HepG2 (cell line): ENCODE measurements at regions not wholly inside any gene's neighbourhood (a gene's known extent, or its start where the extent isn't known, plus 50 kb on each side); places are given as distances from the start of the nearest gene placed in this dataset.
A peak's percentile ranks its signal among the peaks of the same experiment; 100 is the strongest.

Experiments used
- ATAC-seq: fragments of 200-7000 bp; cut with Tn5 transposase; 3 replicates; pipeline ENCODE4 v1.9.1; 2020; ENCODE audit warnings: mild to moderate bottlenecking, moderate library complexity
- BruUV-seq: library from RNA; stranded (reverse); fragments of 400-500 nt; replicated peaks from 2 replicates; lab custom pipeline; 2021; lab: Mats Ljungman, UMichigan
- CTCF ChIA-PET: fragments of 300-600 bp; formaldehyde crosslinking; extraction: SDS; loops from one replicate; lab custom pipeline; 2021; ENCODE audit warnings: low total read pairs, inconsistent platforms, low intra/inter-chr PET ratio; lab: Yijun Ruan, JAX
- POLR2A ChIA-PET: fragments of 350-600 bp; sonication (Branson Sonifier 250); formaldehyde crosslinking; loops from one replicate; lab custom pipeline; 2020; ENCODE audit warnings: antibody characterized with exemption, inconsistent platforms; lab: Yijun Ruan, JAX
- DNase-seq: peaks from one replicate; pipeline ENCODE4 v3.0.0-alpha.2; 2015; ENCODE audit warnings: low spot score
- FAIRE-seq: peaks from 3 replicates; lab custom pipeline; 2011; peaks lifted over from hg19 to GRCh38; lab: Jason Lieb, UNC
- H2AFZ ChIP-seq: one replicate; pipeline ENCODE4 v1.6.1; 2011; ENCODE audit warnings: low read length, inconsistent platforms
- H3K27ac ChIP-seq: fragments of 300-600 bp; 3 replicates; pipeline ENCODE4 v1.8.0; 2011; ENCODE audit warnings: mixed run types, mild to moderate bottlenecking, mixed read lengths, low read length, inconsistent platforms; ENCODE audit not compliant: insufficient read depth; ENCODE audit errors: extremely low read length
- H3K27me3 ChIP-seq, 2 experiments: fragments of 200-600 bp in 1 of 2; 2 replicates in 1 of 2; 3 replicates in 1 of 2; pipeline versions ENCODE4 v1.6.0 to v1.8.0; 2011; ENCODE audit warnings: low read length in 2 of 2, mild to moderate bottlenecking in 2 of 2, moderate library complexity in 2 of 2, inconsistent platforms in 1 of 2; ENCODE audit not compliant: insufficient read depth in 2 of 2, control insufficient read depth in 1 of 2
- H3K36me3 ChIP-seq, 2 experiments: fragments of 200-600 bp in 1 of 2; replicated peaks in 1 of 2; 2 replicates in 1 of 2; 3 replicates in 1 of 2; pipeline versions ENCODE4 v1.5.1 to v1.8.0; 2011; ENCODE audit warnings: low read length in 2 of 2, inconsistent platforms in 1 of 2; ENCODE audit not compliant: insufficient read depth in 2 of 2, control insufficient read depth in 1 of 2
- H3K4me1 ChIP-seq: 2 replicates; pipeline ENCODE4 v1.5.1; 2012; ENCODE audit warnings: low read length, inconsistent platforms; ENCODE audit not compliant: insufficient read depth
- H3K4me2 ChIP-seq: 2 replicates; pipeline ENCODE4 v1.6.0; 2011; ENCODE audit warnings: low read depth, low read length, inconsistent platforms
- H3K4me3 ChIP-seq, 3 experiments: fragments of 200-600 bp in 1 of 3; sonication (generic), shearing (Covaris generic) in 1 of 3; replicated peaks in 1 of 3; 2 replicates each; pipeline ENCODE4 v1.5.1; 2011 to 2016; ENCODE audit warnings: low read length in 3 of 3, inconsistent platforms in 2 of 3, low read depth in 2 of 3, mild to moderate bottlenecking in 2 of 3, control low read depth in 1 of 3, mixed read lengths in 1 of 3; ENCODE audit not compliant: insufficient read depth in 1 of 3
- H3K79me2 ChIP-seq: one replicate; pipeline ENCODE4 v1.6.1; 2011; ENCODE audit warnings: low read length, inconsistent platforms; ENCODE audit not compliant: insufficient read depth
- H3K9ac ChIP-seq: 2 replicates; pipeline ENCODE4 v1.6.0; 2011; ENCODE audit warnings: mild to moderate bottlenecking, low read depth, low read length, inconsistent platforms; ENCODE audit not compliant: insufficient read depth
- H3K9me3 ChIP-seq: 2 replicates; pipeline ENCODE4 v1.5.1; 2012; ENCODE audit warnings: mild to moderate bottlenecking, low read length
- H4K20me1 ChIP-seq: 2 replicates; pipeline ENCODE4 v1.6.0; 2011; ENCODE audit warnings: inconsistent platforms, mild to moderate bottlenecking, low read length, moderate library complexity; ENCODE audit not compliant: insufficient read depth
- BCL6 ChIP-seq: IDR thresholded peaks from 2 replicates; pipeline ENCODE4 v1.6.1; 2016; ENCODE audit warnings: missing genetic modification reagents, missing compliant biosample characterization
- EP300 ChIP-seq, 3 experiments: sonication (generic) in 1 of 3; formaldehyde crosslinking in 1 of 3; IDR thresholded peaks; 2 replicates each; pipeline versions ENCODE4 v1.5.1 to v1.6.1; 2011 to 2020; ENCODE audit warnings: low read depth in 2 of 3, low read length in 2 of 3, borderline replicate concordance in 1 of 3, improper control_type of control experiment in 1 of 3, mild to moderate bottlenecking in 1 of 3, missing genetic modification reagents in 1 of 3, moderate library complexity in 1 of 3
- EZH2 ChIP-seq: conservative IDR thresholded peaks from 2 replicates; pipeline ENCODE4 v1.6.1; 2012; ENCODE audit warnings: mild to moderate bottlenecking, low read depth, low read length, moderate library complexity
- FOXA1 ChIP-seq, 2 experiments: fragments of 450-650 bp in 1 of 2; sonication (generic) in 1 of 2; formaldehyde crosslinking in 1 of 2; IDR thresholded peaks; 2 replicates each; pipeline versions ENCODE4 v1.4.0 to v1.6.1; 2016 to 2020; ENCODE audit warnings: missing genetic modification reagents in 1 of 2
- FOXA3 ChIP-seq: IDR thresholded peaks from 2 replicates; pipeline ENCODE4 v1.6.1; 2016; ENCODE audit warnings: missing genetic modification reagents, missing compliant biosample characterization
- FOXP1 ChIP-seq, 2 experiments: fragments of 450-650 bp in 1 of 2; IDR thresholded peaks; 2 replicates each; pipeline ENCODE4 v1.6.1; 2017 to 2018; ENCODE audit warnings: antibody characterized with exemption in 1 of 2
- HNF4A ChIP-seq: sonication (generic); formaldehyde crosslinking; IDR thresholded peaks from 2 replicates; pipeline ENCODE4 v1.4.0; 2020; ENCODE audit warnings: missing genetic modification reagents
- KLF16 ChIP-seq, 2 experiments: sonication (generic) in 1 of 2; formaldehyde crosslinking in 1 of 2; IDR thresholded peaks; 2 replicates each; pipeline versions ENCODE4 v1.6.1 to v1.8.0; 2016 to 2023; ENCODE audit warnings: missing genetic modification reagents in 2 of 2, missing compliant biosample characterization in 1 of 2
- KLF9 ChIP-seq: IDR thresholded peaks from 2 replicates; pipeline ENCODE4 v1.6.1; 2016; ENCODE audit warnings: low read depth
- NCOA2 ChIP-seq: sonication (generic); formaldehyde crosslinking; IDR thresholded peaks from 2 replicates; pipeline ENCODE4 v1.8.0; 2022; ENCODE audit warnings: inconsistent platforms
- NFIC ChIP-seq: IDR thresholded peaks from 2 replicates; pipeline ENCODE4 v1.6.1; 2012; ENCODE audit warnings: mild to moderate bottlenecking, low read length, inconsistent platforms
- PCBP1 ChIP-seq: fragments of 200-400 bp; formaldehyde crosslinking; IDR thresholded peaks from 2 replicates; pipeline ENCODE4 v1.6.1; 2017; ENCODE audit warnings: mild to moderate bottlenecking, low read depth, low read length, borderline replicate concordance
- PPARG ChIP-seq: conservative IDR thresholded peaks from 2 replicates; pipeline ENCODE4 v1.6.1; 2016; ENCODE audit warnings: missing biosample characterization, missing genetic modification reagents
- SP5 ChIP-seq: IDR thresholded peaks from 2 replicates; pipeline ENCODE4 v1.6.1; 2016; ENCODE audit warnings: low read depth, borderline replicate concordance
- ZKSCAN1 ChIP-seq: fragments of 150-350 bp; IDR thresholded peaks from 2 replicates; pipeline ENCODE4 v1.6.1; 2014; ENCODE audit warnings: low read length
- WGBS: methylation state at CpG from one replicate; pipeline ENCODE4 v1.1.6; 2017; ENCODE audit warnings: low lambda C conversion rate; 5-methylcytosine and 5-hydroxymethylcytosine counted together
- in situ Hi-C: cut with HindIII; loops from 2 replicates; pipeline ENCODE4 v1.10.0; 2017; ENCODE audit warnings: low pct_unique_long_range_greater_than_20kb; ENCODE audit not compliant: extremely low pct_ligation_motif_present
- intact Hi-C: fragments of 100-400 bp; cut with micrococcal nuclease; formaldehyde crosslinking; loops from one replicate; pipeline ENCODE4 v1.10.0; 2022; ENCODE audit not compliant: unreplicated experiment
- TF ChIP-seq, protein P1 (sequence below): sonication (generic); IDR thresholded peaks from 2 replicates; pipeline ENCODE4 v1.6.1; 2016; ENCODE audit warnings: low read depth, borderline replicate concordance
- TF ChIP-seq, protein P2 (sequence below): fragments of 450-650 bp; IDR thresholded peaks from 2 replicates; pipeline ENCODE4 v1.6.1; 2017
- TF ChIP-seq, protein P3 (sequence below): sonication (generic); formaldehyde crosslinking; IDR thresholded peaks from 2 replicates; pipeline ENCODE4 v1.4.0; 2020; ENCODE audit warnings: missing genetic modification reagents, borderline replicate concordance

GRCh38 chr10:53009961-53010907 lies 237.7 kb upstream of the MBL2 start:
- in situ Hi-C loops (no loop called here), intact Hi-C loops (loop anchor here (5.0 kb wide), 1 partner anchor 1862 kb away; no protein-coding TSS in a partner anchor)
- no peak overlapping the region for H3K4me2 ChIP-seq
- peaks cover 7% of the 10 kb centered on the region; the same call in 1 of the 2 replicates for H3K9me3 ChIP-seq
- peak overlapping the region; percentile 51 for H3K27ac ChIP-seq
- no TSS peak for BruUV-seq
- peaks cover 60% of the 10 kb centered on the region for H3K4me1 ChIP-seq
- H3K4me3 ChIP-seq, result no peak overlapping the region
- ChIA-PET POLR2A (no interaction called here), CTCF (no interaction called here)
- H3K9ac ChIP-seq, result no peak overlapping the region
- peak overlapping the region; percentile 8 for H2AFZ ChIP-seq
- 49% methylated on average over 4 of the region's 4 CpGs for WGBS
- ATAC-seq, result no peak
- H3K79me2 ChIP-seq, result no peaks in the 10 kb centered on the region
- no peak for FAIRE-seq
- no peaks in the 10 kb centered on the region; a peak in 1 of 5 replicates for H3K27me3 ChIP-seq
- no peaks in the 10 kb centered on the region for H3K36me3 ChIP-seq
- H4K20me1 ChIP-seq, result no peaks in the 10 kb centered on the region
- peak; percentile 56 for DNase-seq
- TF ChIP-seq EP300 (IDR thresholded peaks at IDR 0.05; ENCODE audit: low read depth in 2 of 2, low read length in 2 of 2), result peak in 1 of 2 experiments; percentile 65; a peak in 2 of 4 replicates
- TF ChIP-seq EP300 (CRISPR knock-in tag; IDR thresholded peaks at IDR 0.05; ENCODE audit: borderline replicate concordance), result no peak
- TF ChIP-seq KLF16 (CRISPR knock-in tag; IDR thresholded peaks at IDR 0.05), result 0 out of 4 replicates have a peak, but pooled peaks of 1 of the 2 experiments have one; percentile 15
- peak; percentile 39; the same call in 1 of the 2 replicates for TF ChIP-seq BCL6 (CRISPR knock-in tag)
- TF ChIP-seq EZH2, result no peak
- TF ChIP-seq NCOA2 (CRISPR knock-in tag), result peak; percentile 46; the same call in 1 of the 2 replicates
- TF ChIP-seq, protein P1, sequence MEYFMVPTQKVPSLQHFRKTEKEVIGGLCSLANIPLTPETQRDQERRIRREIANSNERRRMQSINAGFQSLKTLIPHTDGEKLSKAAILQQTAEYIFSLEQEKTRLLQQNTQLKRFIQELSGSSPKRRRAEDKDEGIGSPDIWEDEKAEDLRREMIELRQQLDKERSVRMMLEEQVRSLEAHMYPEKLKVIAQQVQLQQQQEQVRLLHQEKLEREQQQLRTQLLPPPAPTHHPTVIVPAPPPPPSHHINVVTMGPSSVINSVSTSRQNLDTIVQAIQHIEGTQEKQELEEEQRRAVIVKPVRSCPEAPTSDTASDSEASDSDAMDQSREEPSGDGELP, result 0 out of 2 replicates have a peak, but pooled peaks have one; percentile 14
- TF ChIP-seq, protein P2, sequence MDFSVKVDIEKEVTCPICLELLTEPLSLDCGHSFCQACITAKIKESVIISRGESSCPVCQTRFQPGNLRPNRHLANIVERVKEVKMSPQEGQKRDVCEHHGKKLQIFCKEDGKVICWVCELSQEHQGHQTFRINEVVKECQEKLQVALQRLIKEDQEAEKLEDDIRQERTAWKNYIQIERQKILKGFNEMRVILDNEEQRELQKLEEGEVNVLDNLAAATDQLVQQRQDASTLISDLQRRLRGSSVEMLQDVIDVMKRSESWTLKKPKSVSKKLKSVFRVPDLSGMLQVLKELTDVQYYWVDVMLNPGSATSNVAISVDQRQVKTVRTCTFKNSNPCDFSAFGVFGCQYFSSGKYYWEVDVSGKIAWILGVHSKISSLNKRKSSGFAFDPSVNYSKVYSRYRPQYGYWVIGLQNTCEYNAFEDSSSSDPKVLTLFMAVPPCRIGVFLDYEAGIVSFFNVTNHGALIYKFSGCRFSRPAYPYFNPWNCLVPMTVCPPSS, result no peak
- no peak for TF ChIP-seq KLF9 (CRISPR knock-in tag)
- TF ChIP-seq NFIC, result 0 out of 2 replicates have a peak, but pooled peaks have one; percentile 46
- no peak for TF ChIP-seq PCBP1
- TF ChIP-seq ZKSCAN1, result peak; percentile 69
- no peak for TF ChIP-seq FOXP1 (IDR thresholded peaks at IDR 0.05)
- 0 out of 2 replicates have a peak, but pooled peaks have one; percentile 10 for TF ChIP-seq FOXP1 (CRISPR knock-in tag; IDR thresholded peaks at IDR 0.05)
- TF ChIP-seq FOXA3 (CRISPR knock-in tag), result peak; percentile 34; the same call in 1 of the 2 replicates
- peak; percentile 22; the same call in 1 of the 2 replicates for TF ChIP-seq PPARG (CRISPR knock-in tag)
- TF ChIP-seq, protein P3, sequence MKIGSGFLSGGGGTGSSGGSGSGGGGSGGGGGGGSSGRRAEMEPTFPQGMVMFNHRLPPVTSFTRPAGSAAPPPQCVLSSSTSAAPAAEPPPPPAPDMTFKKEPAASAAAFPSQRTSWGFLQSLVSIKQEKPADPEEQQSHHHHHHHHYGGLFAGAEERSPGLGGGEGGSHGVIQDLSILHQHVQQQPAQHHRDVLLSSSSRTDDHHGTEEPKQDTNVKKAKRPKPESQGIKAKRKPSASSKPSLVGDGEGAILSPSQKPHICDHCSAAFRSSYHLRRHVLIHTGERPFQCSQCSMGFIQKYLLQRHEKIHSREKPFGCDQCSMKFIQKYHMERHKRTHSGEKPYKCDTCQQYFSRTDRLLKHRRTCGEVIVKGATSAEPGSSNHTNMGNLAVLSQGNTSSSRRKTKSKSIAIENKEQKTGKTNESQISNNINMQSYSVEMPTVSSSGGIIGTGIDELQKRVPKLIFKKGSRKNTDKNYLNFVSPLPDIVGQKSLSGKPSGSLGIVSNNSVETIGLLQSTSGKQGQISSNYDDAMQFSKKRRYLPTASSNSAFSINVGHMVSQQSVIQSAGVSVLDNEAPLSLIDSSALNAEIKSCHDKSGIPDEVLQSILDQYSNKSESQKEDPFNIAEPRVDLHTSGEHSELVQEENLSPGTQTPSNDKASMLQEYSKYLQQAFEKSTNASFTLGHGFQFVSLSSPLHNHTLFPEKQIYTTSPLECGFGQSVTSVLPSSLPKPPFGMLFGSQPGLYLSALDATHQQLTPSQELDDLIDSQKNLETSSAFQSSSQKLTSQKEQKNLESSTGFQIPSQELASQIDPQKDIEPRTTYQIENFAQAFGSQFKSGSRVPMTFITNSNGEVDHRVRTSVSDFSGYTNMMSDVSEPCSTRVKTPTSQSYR, result no peak
- TF ChIP-seq SP5 (CRISPR knock-in tag), result peak; percentile 68; the same call in 1 of the 2 replicates
- TF ChIP-seq HNF4A (CRISPR knock-in tag), result peak; percentile 16; the same call in 1 of the 2 replicates
- no peak for TF ChIP-seq FOXA1 (IDR thresholded peaks at IDR 0.05)
- TF ChIP-seq FOXA1 (CRISPR knock-in tag; IDR thresholded peaks at IDR 0.05), result 0 out of 2 replicates have a peak, but pooled peaks have one; percentile 23
